Esophagus muscularis mucosa (tissue), 4 donors: ENCODE measurements at regions not wholly inside any gene's neighbourhood (a gene's known extent, or its start where the extent isn't known, plus 50 kb on each side); places are given as distances from the start of the nearest gene placed in this dataset.

Experiments
- DNase-seq: peaks from one replicate; pipeline ENCODE4 v3.0.0-alpha.2; 2017; ENCODE audit errors: extremely low spot score
- H3K27ac ChIP-seq, 4 donors: fragments of 200-600 bp; sonication (generic); replicated peaks in 1 of 4; 1 replicate in 3 of 4; 2 replicates in 1 of 4; pipeline ENCODE4 v1.5.1; 2016 to 2019; ENCODE audit warnings: mild to moderate bottlenecking in 1 of 4
- H3K27me3 ChIP-seq, 4 donors: fragments of 200-600 bp; sonication (generic); one replicate each; pipeline versions ENCODE4 v1.5.1 to v1.6.0; 2016 to 2019
- H3K36me3 ChIP-seq, 4 donors: fragments of 200-600 bp; sonication (generic); one replicate each; pipeline ENCODE4 v1.5.1; 2016 to 2019
- H3K4me1 ChIP-seq, 4 donors: fragments of 200-600 bp; sonication (generic); one replicate each; pipeline ENCODE4 v1.5.1; 2016 to 2019
- H3K4me3 ChIP-seq, 4 donors: fragments of 200-600 bp; sonication (generic); 1 replicate in 2 of 4; 2 replicates in 2 of 4; pipeline ENCODE4 v1.5.1; 2016 to 2019; ENCODE audit warnings: mild to moderate bottlenecking in 4 of 4, moderate library complexity in 1 of 4
- H3K9me3 ChIP-seq, 4 donors: fragments of 200-600 bp; sonication (generic); 1 replicate in 3 of 4; 2 replicates in 1 of 4; pipeline ENCODE4 v1.5.1; 2016 to 2019
- EP300 ChIP-seq: sonication (generic); formaldehyde crosslinking; IDR thresholded peaks from one replicate; pipeline ENCODE4 v1.6.1; 2017; ENCODE audit warnings: antibody characterized with exemption
- POLR2A ChIP-seq: fragments of 450-650 bp; IDR thresholded peaks from one replicate; pipeline ENCODE4 v1.6.1; 2017; ENCODE audit warnings: antibody characterized with exemption, moderate library complexity, mild to moderate bottlenecking, low read depth
- POLR2AphosphoS5 ChIP-seq, 2 donors: sonication (generic); formaldehyde crosslinking; IDR thresholded peaks; one replicate each; pipeline ENCODE4 v1.6.1; 2017; ENCODE audit warnings: antibody characterized with exemption in 2 of 2
- WGBS: methylation state at CpG from one replicate; pipeline ENCODE4 v1.1.5; 2018; 5-methylcytosine and 5-hydroxymethylcytosine counted together
- intact Hi-C: fragments of 100-400 bp; cut with DNase I; formaldehyde crosslinking; loops from one replicate; pipeline ENCODE4 v1.15.1; 2023
- TF ChIP-seq, protein P1 (sequence below), 3 experiments: fragments of 200-600 bp in 2 of 3; fragments of 450-650 bp in 1 of 3; sonication (generic) in 2 of 3; IDR thresholded peaks; one replicate each; pipeline ENCODE4 v1.5.1; 2017 to 2019; ENCODE audit warnings: antibody characterized with exemption in 3 of 3, mild to moderate bottlenecking in 2 of 3, moderate library complexity in 1 of 3

DNA sequence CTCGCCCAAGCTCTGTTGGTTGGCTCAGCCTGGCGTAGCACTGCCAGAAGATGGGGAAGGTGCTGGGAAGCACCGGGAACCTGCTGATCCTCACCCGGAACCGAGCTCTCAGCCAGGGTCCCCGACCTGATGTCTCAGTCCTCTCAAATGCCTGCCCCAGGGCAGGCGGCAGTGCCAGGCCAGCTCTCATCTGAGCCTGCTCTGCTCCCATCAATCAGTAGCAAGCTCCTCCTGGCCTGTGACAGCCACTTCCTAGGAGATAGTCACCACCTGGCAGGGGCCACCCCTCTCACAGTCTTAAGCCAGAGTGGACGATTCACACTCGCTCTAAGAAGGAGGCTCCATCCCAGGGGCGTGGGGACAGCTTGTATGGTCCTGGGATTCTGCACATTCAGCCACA lies 62.0 kb downstream of the ENGASE start:
- intact Hi-C loops, result no loop called here
- no peak for TF ChIP-seq POLR2A
- no peak for TF ChIP-seq EP300
- TF ChIP-seq, protein P1, sequence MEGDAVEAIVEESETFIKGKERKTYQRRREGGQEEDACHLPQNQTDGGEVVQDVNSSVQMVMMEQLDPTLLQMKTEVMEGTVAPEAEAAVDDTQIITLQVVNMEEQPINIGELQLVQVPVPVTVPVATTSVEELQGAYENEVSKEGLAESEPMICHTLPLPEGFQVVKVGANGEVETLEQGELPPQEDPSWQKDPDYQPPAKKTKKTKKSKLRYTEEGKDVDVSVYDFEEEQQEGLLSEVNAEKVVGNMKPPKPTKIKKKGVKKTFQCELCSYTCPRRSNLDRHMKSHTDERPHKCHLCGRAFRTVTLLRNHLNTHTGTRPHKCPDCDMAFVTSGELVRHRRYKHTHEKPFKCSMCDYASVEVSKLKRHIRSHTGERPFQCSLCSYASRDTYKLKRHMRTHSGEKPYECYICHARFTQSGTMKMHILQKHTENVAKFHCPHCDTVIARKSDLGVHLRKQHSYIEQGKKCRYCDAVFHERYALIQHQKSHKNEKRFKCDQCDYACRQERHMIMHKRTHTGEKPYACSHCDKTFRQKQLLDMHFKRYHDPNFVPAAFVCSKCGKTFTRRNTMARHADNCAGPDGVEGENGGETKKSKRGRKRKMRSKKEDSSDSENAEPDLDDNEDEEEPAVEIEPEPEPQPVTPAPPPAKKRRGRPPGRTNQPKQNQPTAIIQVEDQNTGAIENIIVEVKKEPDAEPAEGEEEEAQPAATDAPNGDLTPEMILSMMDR (IDR thresholded peaks at IDR 0.05), result no peak
- TF ChIP-seq POLR2AphosphoS5 (IDR thresholded peaks at IDR 0.05), result no peak
- Histone ChIP-seq H3K27ac (no peak overlapping the region), H3K27me3 (peaks cover 0 to 86% (median 0%) of the 10 kb centered on the region in 4 donors), H3K9me3 (no peaks in the 10 kb centered on the region), H3K4me3 (no peak overlapping the region), H3K36me3 (no peaks in the 10 kb centered on the region), H3K4me1 (peaks cover 0 to 10% (median 9%) of the 10 kb centered on the region in 4 donors)
- WGBS, result 77% methylated on average over 7 of the region's 10 CpGs
- no peak for DNase-seq
